Amniotic stem cell (primary cell): ENCODE measurements at regions not wholly inside any gene's neighbourhood (a gene's known extent, or its start where the extent isn't known, plus 50 kb on each side); places are given as distances from the start of the nearest gene placed in this dataset.
"Not testable (repeated sequence)": the region's sequence is repeated elsewhere in the genome, so short reads cannot be mapped to it uniquely, and the experiment has no call there.

ENCODE experiments used
- DNase-seq: peaks from one replicate; lab custom pipeline; 2025; lab: John Stamatoyannopoulos, UW

GRCh38 chr12:5096241-5096924 is 52.7 kb downstream of the KCNA5 start:
- DNase-seq = peak; percentile 20

GRCh38 chr12:5097786-5098185 is 54.1 kb downstream of the KCNA5 start:
- DNase-seq = no peak

GRCh38 chr12:5099136-5099535 is 55.5 kb downstream of the KCNA5 start:
- DNase-seq = no peak

GRCh38 chr12:5099591-5099990 is 55.9 kb downstream of the KCNA5 start:
- DNase-seq = no peak

- no peak for DNase-seq
Measured at GRCh38 chr12:5101686-5102085, 58.0 kb downstream of the KCNA5 start.

GRCh38 chr12:5102261-5102789 is 58.6 kb downstream of the KCNA5 start:
- DNase-seq = no peak

GRCh38 chr12:5102806-5103205 is 59.1 kb downstream of the KCNA5 start:
- DNase-seq = no peak

- no peak for DNase-seq
Measured at GRCh38 chr12:5110345-5110744, 66.7 kb downstream of the KCNA5 start.

GRCh38 chr12:5114436-5114835 is 70.8 kb downstream of the KCNA5 start:
- DNase-seq = no peak

GRCh38 chr12:5121784-5122183 is 78.1 kb downstream of the KCNA5 start:
- not testable (repeated sequence) for DNase-seq

GRCh38 chr12:5122256-5122831 is 78.7 kb downstream of the KCNA5 start:
- DNase-seq = not testable (repeated sequence)

- DNase-seq = no peak
Measured at GRCh38 chr12:5123921-5124320, 80.2 kb downstream of the KCNA5 start.

GRCh38 chr12:5124401-5124800 is 80.7 kb downstream of the KCNA5 start:
- DNase-seq = no peak

- no peak for DNase-seq
Measured at GRCh38 chr12:5134861-5135525, 91.3 kb downstream of the KCNA5 start.

GRCh38 chr12:5138256-5138655 is 94.6 kb downstream of the KCNA5 start:
- no peak for DNase-seq

GRCh38 chr12:5138845-5139244 is 95.2 kb downstream of the KCNA5 start:
- no peak for DNase-seq

GRCh38 chr12:5139751-5140150 is 96.1 kb downstream of the KCNA5 start:
- DNase-seq = no peak

- no peak for DNase-seq
Measured at GRCh38 chr12:5140190-5140589, 96.5 kb downstream of the KCNA5 start.

GRCh38 chr12:5148880-5149279 is 105.2 kb downstream of the KCNA5 start:
- DNase-seq = no peak

GRCh38 chr12:5154091-5154490 is 110.4 kb downstream of the KCNA5 start:
- no peak for DNase-seq

GRCh38 chr12:5155866-5156265 is 112.2 kb downstream of the KCNA5 start:
- no peak for DNase-seq

GRCh38 chr12:5160827-5161226 is 117.1 kb downstream of the KCNA5 start:
- DNase-seq = no peak

GRCh38 chr12:5163661-5164060 is 120.0 kb downstream of the KCNA5 start:
- DNase-seq = no peak
